Body of pancreas (tissue), 4 donors: ENCODE measurements at regions not wholly inside any gene's neighbourhood (a gene's known extent, or its start where the extent isn't known, plus 50 kb on each side); places are given as distances from the start of the nearest gene placed in this dataset.

Source experiments
- CTCF ChIP-seq, 7 experiments: fragments of 450-650 bp in 4 of 7; fragments of 200-600 bp in 3 of 7; sonication (generic) in 3 of 7; IDR thresholded peaks; one replicate each; pipeline ENCODE4 v1.5.1; 2016 to 2019; ENCODE audit warnings: antibody characterized with exemption in 7 of 7
- POLR2A ChIP-seq, 3 donors: fragments of 450-650 bp; IDR thresholded peaks; one replicate each; pipeline ENCODE4 v1.6.1; 2016; ENCODE audit warnings: antibody characterized with exemption in 3 of 3, mild to moderate bottlenecking in 2 of 3

- no peak for TF ChIP-seq POLR2A (IDR thresholded peaks at IDR 0.05)
- no peak for TF ChIP-seq CTCF (IDR thresholded peaks at IDR 0.05)
These were observed 63.7 kb upstream of the IFNG-AS1 start for GRCh38 chr12:67925552-67925951.
